ENCODE measurements at regions not wholly inside any gene's neighbourhood (a gene's known extent, or its start where the extent isn't known, plus 50 kb on each side); places are given as distances from the start of the nearest gene placed in this dataset.

GRCh38 chr1:208924928-208925327 lies 658.6 kb upstream of the CAMK1G start:
- Histone ChIP-seq H3K27me3 (no peaks in the 10 kb centered on the region), H3K4me1 (no peaks in the 10 kb centered on the region), H3K9me3 (no peaks in the 10 kb centered on the region), H3K4me3 (no peak overlapping the region), H3K36me3 (no peaks in the 10 kb centered on the region), H3K27ac (no peak overlapping the region)
- intact Hi-C loops (cut with DNase I): no loop called here
- ATAC-seq (no peak), DNase-seq (no peak)
- no peak for TF ChIP-seq CTCF (IDR thresholded peaks at IDR 0.05)

- Histone ChIP-seq H3K27me3 (no peaks in the 10 kb centered on the region), H3K27ac (no peak overlapping the region), H3K4me3 (no peak overlapping the region), H3K4me1 (no peaks in the 10 kb centered on the region), H3K9me3 (no peaks in the 10 kb centered on the region), H3K36me3 (no peaks in the 10 kb centered on the region)
- intact Hi-C loops (cut with DNase I): no loop called here
- TF ChIP-seq CTCF (IDR thresholded peaks at IDR 0.05): no peak
- ATAC-seq (no peak), DNase-seq (no peak)
These were observed 655.0 kb upstream of the CAMK1G start for GRCh38 chr1:208928349-208929010.

DNA sequence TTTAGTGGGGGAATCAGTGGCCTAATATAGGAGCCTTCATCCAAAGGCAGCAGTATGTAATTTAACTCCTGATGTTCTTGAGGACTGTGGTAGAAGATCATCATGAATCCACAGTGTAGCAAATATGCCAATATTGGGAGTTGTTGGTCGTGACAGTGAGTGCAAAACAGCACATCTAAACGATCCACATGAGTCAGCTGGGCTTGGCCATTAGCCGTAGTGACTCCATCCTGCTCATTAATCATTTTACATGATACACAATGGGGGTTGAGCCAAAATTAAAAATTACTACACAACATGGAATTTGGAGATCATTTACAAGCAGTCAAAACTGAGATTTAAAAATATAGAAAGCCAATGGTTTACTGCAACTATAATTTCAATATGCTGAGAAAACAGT lies 653.9 kb upstream of the CAMK1G start:
- TF ChIP-seq CTCF (IDR thresholded peaks at IDR 0.05): no peak
- DNase-seq: no peak
- no peaks in the 10 kb centered on the region for H3K4me1 ChIP-seq
- no peak for ATAC-seq
- intact Hi-C loops (cut with DNase I): no loop called here
- H3K9me3 ChIP-seq: no peaks in the 10 kb centered on the region
- no peak overlapping the region for H3K27ac ChIP-seq
- no peak overlapping the region for H3K4me3 ChIP-seq
- no peaks in the 10 kb centered on the region for H3K36me3 ChIP-seq
- H3K27me3 ChIP-seq: no peaks in the 10 kb centered on the region

DNA sequence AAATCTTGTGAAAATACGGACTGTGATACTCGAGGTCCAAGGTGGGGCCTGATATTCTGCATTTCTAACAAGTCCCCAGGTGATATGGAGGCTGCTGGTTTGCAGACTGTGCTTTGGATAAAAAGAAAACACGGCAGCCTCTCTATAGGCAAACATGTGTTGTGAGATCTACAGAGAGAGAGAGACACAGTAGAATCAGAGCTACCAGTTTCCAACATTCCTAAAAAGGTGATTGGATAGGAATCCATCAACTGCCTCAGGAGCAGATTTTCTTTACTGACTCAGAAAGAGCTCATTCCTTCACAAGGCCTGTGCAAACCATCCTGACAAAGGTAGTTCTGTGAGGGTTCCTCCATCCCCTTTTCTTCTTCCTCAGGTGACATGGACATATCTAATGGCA lies 651.6 kb upstream of the CAMK1G start:
- ATAC-seq: no peak
- no peaks in the 10 kb centered on the region for H3K9me3 ChIP-seq
- no peaks in the 10 kb centered on the region for H3K36me3 ChIP-seq
- TF ChIP-seq CTCF (IDR thresholded peaks at IDR 0.05): no peak
- no peaks in the 10 kb centered on the region for H3K4me1 ChIP-seq
- no peak overlapping the region for H3K27ac ChIP-seq
- intact Hi-C loops (cut with DNase I): no loop called here
- H3K4me3 ChIP-seq: no peak overlapping the region
- no peaks in the 10 kb centered on the region for H3K27me3 ChIP-seq
- no peak for DNase-seq

DNA sequence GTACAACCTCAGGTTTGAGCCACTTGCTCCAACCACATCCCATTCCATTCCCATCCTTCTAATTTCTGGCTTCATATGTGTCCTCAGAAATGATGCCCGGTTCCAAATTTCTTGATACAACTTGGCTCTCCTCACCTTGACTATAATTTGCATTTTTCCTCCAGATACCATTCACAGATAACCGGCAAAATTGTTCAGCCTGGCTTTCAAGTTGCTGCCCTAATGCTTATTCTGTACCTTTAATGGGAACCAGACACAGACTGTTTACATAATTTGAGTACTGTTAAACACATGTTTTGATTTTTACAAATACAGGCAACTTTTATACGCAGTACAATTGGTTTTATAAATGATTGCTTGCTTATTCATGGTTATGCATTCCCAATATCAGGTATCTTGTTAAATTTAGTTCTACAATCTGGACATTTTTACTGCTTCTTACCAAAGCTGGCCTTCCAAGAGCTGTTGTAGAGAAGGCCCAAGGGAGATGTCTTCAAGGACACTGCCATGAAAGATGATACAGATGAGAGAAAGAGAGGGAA lies 649.5 kb upstream of the CAMK1G start:
- Histone ChIP-seq H3K27ac (no peak overlapping the region), H3K4me3 (no peak overlapping the region), H3K27me3 (no peaks in the 10 kb centered on the region), H3K9me3 (no peaks in the 10 kb centered on the region), H3K36me3 (no peaks in the 10 kb centered on the region), H3K4me1 (no peaks in the 10 kb centered on the region)
- no peak for ATAC-seq
- no peak for TF ChIP-seq CTCF (IDR thresholded peaks at IDR 0.05)
- intact Hi-C loops (cut with DNase I): no loop called here
- DNase-seq: no peak

Measured in left lung (tissue), 4 donors.